Nucleus accumbens (tissue), 56 donors: ENCODE measurements at regions not wholly inside any gene's neighbourhood (a gene's known extent, or its start where the extent isn't known, plus 50 kb on each side); places are given as distances from the start of the nearest gene placed in this dataset.

Source experiments
- DNase-seq, 56 donors: peaks; one replicate each; lab custom pipeline; 2025; lab: John Stamatoyannopoulos, UW

GRCh38 chr6:6804843-6805615 lies 216.5 kb downstream of the LY86 start:
- DNase-seq: no peak

GRCh38 chr6:6806844-6807518 lies 218.5 kb downstream of the LY86 start:
- peak in 13 of 56 donors; percentile 9 to 52 (median 19) for DNase-seq

GRCh38 chr6:6808343-6808742 lies 219.8 kb downstream of the LY86 start:
- DNase-seq: no peak

- DNase-seq: no peak
These were observed 220.4 kb downstream of the LY86 start for GRCh38 chr6:6808915-6809314.

- no peak for DNase-seq
These were observed 222.2 kb downstream of the LY86 start for GRCh38 chr6:6810727-6811126.

GRCh38 chr6:6811128-6812009 lies 222.8 kb downstream of the LY86 start:
- no peak for DNase-seq

GRCh38 chr6:6812427-6812826 lies 223.9 kb downstream of the LY86 start:
- DNase-seq: no peak

GRCh38 chr6:6815732-6816131 lies 227.2 kb downstream of the LY86 start:
- DNase-seq: no peak

- no peak for DNase-seq
These were observed 228.2 kb downstream of the LY86 start for GRCh38 chr6:6816716-6817115.

GRCh38 chr6:6818078-6818639 lies 229.6 kb downstream of the LY86 start:
- no peak for DNase-seq

- no peak for DNase-seq
These were observed 232.2 kb downstream of the LY86 start for GRCh38 chr6:6820641-6821238.

- DNase-seq: no peak
These were observed 233.2 kb downstream of the LY86 start for GRCh38 chr6:6821639-6822261.

GRCh38 chr6:6823030-6823429 lies 234.5 kb downstream of the LY86 start:
- no peak for DNase-seq

- no peak for DNase-seq
These were observed 235.2 kb downstream of the LY86 start for GRCh38 chr6:6823568-6824224.

- no peak for DNase-seq
These were observed 235.9 kb downstream of the LY86 start for GRCh38 chr6:6824381-6824780.

- DNase-seq: no peak
These were observed 236.8 kb downstream of the LY86 start for GRCh38 chr6:6825193-6825784.

GRCh38 chr6:6826095-6826901 lies 237.8 kb downstream of the LY86 start:
- DNase-seq: peak in 10 of 56 donors; percentile 7 to 37 (median 14)

GRCh38 chr6:6826961-6827360 lies 238.4 kb downstream of the LY86 start:
- DNase-seq: no peak
